22Rv1 (cell line): ENCODE measurements at regions not wholly inside any gene's neighbourhood (a gene's known extent, or its start where the extent isn't known, plus 50 kb on each side); places are given as distances from the start of the nearest gene placed in this dataset.
"Not testable (repeated sequence)": the region's sequence is repeated elsewhere in the genome, so short reads cannot be mapped to it uniquely, and the experiment has no call there.

ENCODE experiments used
- CTCF ChIP-seq: fragments of 450-650 bp; IDR thresholded peaks from 2 replicates; pipeline ENCODE4 v1.5.1; 2017; ENCODE audit warnings: mild to moderate bottlenecking
- ZFX ChIP-seq: fragments of 450-650 bp; IDR thresholded peaks from 2 replicates; pipeline ENCODE4 v1.6.1; 2017; ENCODE audit warnings: antibody characterized with exemption, borderline replicate concordance

GRCh38 chrX:143228600-143228999 is 202.9 kb downstream of the SPANXN4 start:
- not testable (repeated sequence) for TF ChIP-seq CTCF, ZFX
